HG02642 (cell line): ENCODE measurements at regions not wholly inside any gene's neighbourhood (a gene's known extent, or its start where the extent isn't known, plus 50 kb on each side); places are given as distances from the start of the nearest gene placed in this dataset.
"Not testable (repeated sequence)": the region's sequence is repeated elsewhere in the genome, so short reads cannot be mapped to it uniquely, and the experiment has no call there.

Experiments used
- ATAC-seq: cut with Tn5 transposase; IDR thresholded peaks from one replicate; pipeline ENCODE4 v1.9.1; 2021; ENCODE audit warnings: mild to moderate bottlenecking; ENCODE audit not compliant: unreplicated experiment, poor library complexity

- ATAC-seq: no peak
These were observed 150.7 kb upstream of the DLX2 start for GRCh38 chr2:172253190-172254052.

- ATAC-seq: no peak
These were observed 154.2 kb upstream of the DLX2 start for GRCh38 chr2:172256886-172257285.

GRCh38 chr2:172259827-172260226 is 157.1 kb upstream of the DLX2 start:
- ATAC-seq: no peak

DNA sequence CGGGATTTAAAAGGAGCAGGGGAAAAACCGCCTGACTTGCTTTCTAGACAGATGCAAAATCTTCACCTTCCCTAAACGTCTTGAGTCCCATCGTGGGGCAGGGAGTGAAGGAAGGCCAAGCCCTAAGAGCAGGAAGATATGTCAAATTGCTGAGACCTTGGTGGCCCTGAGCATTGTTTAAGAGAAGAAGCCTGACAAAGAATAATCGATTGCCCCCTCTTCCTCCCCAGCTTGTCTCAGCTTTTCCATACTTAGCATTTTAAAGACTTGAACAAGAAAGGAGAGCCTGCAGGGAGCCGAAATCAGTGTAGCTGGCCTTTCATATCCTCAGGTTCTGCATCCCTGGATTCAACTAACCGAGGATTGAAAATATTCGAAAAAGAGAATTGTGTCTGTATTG is 157.6 kb upstream of the DLX2 start:
- ATAC-seq: no peak

GRCh38 chr2:172261292-172261691 is 158.6 kb upstream of the DLX2 start:
- no peak for ATAC-seq

DNA sequence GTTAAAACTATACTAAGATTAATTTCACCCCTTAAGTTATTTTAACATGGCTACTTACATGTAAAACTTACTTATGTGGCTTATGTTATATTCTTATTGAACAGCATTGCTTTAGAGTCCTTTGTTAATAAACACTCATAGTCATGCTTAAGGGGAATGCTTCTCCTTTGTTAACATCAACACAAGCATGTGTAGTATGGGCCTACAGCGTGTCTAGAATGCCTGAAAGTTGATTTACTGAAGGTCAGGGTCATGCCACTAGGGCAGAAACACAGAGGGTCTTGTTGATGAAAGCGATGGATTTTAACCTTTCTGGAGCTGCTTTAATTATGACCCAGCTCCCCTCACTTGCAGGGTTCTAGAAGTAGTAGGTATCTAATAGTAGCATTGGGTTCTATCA is 159.8 kb upstream of the DLX2 start:
- no peak for ATAC-seq

DNA sequence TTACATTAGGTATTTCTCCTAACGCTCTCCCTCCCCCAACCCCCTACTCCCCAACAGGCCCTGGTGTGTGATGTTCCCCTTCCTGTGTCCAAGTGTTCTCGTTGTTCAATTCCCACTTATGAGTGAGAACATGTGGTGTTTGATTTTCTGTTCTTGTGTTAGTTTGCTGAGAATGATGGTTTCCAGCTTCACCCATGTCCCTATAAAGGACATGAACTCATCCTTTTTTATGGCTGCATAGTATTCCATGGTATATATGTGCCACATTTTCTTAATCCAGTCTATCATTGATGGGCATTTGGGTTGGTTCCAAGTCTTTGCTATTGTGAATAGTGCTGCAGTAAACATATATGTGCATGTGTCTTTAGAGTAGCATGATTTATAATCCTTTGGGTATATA is 162.1 kb upstream of the DLX2 start:
- not testable (repeated sequence) for ATAC-seq

DNA sequence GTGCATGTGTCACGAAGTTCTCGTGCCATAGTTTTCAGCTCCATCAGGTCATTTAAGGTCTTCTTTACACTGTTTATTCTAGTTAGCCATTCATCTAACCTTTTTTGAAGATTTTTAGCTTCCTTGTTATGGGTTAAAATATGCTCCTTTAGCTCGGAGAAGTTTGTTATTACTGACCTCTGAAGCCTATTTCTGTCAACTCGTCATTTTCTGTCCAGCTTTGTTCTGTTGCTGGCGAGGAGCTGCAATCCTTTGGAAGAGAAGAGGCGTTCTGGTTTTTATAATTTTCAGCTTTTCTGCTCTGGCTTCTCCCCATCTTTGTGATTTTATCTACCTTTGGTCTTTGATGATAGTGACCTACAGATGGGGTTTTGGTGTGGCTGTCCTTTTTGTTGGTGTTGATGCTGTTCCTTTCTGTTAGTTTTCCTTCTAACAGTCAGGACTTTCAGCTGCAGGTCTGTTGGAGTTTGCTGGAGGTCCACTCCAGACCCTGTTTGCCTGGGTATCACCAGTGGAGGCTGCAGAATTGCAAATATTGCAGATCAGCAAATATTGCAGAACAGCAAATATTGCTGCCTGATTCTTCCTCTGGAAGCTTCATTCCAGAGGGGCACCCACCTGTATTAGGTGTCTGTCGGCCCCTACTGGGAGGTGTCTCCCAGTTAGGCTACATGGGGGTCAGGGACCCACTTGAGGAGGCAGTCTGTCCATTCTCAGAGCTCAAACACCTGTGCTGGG is 157.7 kb upstream of the ITGA6 start:
- ATAC-seq: not testable (repeated sequence)

DNA sequence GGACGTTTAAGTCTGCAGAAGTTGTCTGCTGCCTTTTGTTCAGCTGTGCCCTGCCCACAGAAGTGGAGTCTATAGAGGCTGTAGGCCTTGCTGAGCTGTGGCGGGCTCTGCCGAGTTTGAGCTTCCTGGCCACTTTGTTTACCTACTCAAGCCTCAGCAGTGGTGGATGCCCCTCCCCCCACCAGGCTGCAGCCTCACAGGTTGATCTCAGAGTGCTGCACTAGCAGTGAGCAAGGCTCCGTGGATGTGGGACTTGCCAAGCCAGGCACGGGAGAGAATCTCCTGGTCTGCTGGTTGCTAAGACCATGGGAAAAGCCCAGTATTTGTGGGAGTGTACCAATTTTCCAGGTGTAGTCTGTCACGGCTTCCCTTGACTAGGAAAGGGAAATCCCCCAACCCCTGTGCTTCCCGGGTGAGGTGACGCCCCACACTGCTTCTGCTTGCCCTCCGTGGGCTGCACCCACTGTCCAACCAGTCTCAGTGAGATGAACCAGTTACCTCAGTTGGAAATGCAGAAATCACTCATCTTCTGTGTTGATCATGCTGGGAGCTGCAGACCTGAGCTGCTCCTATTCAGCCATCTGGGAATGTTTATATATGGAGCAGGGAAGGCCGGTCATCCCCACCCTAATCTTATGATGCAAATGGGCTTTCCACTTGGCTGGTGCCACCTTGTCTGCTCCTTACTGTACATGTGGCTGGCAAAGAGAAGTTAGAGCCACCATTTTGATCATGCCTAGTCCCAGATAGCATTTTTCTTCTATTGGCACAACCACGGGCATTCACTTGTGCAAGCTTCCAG is 156.9 kb upstream of the ITGA6 start:
- ATAC-seq: no peak

DNA sequence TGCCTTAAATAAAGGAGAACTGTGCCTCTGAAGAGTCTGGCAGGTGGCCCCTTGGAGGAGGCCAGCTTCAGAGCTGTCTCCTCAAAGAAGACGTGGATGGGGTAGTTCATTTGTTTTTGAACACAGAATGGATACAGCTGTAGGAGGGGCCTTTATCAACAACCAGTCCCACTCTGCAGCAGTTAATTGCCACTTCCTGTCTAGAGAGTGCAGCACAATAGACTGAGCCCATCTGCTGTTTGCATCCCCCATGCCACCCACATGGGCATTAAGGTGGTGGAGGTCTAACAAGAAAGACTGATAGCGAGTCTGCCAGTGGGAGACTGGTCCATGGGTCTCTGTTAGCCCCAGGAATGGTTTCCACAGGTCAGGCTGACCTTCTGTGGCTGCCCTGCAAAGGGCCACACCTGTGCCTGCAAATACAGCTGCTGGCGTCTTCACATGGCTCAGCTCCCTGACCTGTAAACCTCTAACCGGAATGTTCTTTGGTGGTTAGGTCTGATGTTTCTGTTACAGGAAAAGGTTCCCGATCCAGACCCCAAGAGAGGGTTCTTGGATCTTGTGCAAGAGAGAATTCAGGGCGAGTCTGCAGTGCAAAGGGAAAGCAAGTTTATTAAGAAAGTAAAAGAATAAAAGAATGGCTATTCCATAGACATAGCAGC is 153.3 kb upstream of the ITGA6 start:
- ATAC-seq: no peak

DNA sequence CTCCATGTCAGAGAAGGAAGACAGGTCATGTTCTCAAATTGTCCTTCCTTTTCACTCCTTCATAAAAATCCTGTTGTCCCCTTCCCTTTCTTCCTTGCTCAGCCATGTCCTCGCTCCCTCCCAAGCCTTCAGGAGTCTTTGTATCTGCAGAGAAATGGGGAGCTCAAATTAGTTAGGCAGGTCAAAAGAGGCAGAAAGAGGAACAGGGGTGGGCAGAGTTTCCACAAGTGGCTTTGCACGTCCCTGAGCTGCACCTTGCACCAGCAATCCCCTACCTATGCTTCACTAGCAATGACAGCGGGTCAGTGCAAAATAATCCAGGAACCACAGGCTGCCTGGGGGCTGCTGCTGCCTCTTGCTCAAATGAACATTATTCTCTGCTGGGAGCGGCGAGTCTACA is 152.1 kb upstream of the ITGA6 start:
- ATAC-seq: no peak

DNA sequence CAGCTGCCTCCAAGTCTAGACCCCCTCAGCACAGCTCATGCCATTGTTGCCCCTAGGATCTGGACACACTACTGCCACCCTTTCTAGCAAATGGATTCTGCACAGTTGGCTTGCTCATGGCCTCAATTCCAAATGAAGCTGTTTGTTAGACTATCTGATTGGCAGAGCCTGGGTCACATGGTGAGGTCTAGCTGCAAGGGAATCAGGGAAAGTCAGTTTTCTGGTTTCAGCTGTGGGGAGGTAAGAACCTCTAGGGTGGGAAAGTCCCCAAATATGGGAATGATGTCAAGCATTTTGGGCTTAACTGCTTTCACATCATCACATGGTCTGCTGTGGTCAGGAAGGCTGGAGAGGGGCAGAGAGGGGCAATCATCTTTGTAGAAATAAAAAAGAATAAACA is 150.4 kb upstream of the ITGA6 start:
- ATAC-seq: no peak

- ATAC-seq: no peak
These were observed 148.7 kb upstream of the ITGA6 start for GRCh38 chr2:172278667-172279066.

DNA sequence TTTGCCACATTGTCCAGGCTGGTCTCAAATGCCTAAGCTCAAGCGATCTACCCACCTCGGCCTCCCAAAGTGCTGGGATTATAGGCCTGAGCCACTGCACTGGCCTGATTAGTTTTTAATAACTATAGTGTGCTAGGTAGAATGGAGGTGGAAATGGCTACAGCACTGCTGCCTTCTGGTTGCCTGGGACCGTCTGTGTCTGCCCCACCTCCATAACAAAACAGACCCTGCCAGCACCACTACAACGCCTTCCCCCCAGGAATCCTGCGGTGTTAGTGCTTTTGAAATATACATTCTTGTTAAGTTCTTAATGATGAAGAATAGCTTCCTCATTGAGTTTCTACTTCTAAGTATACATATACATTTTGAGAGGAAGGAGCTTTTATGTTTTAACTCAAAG is 148.2 kb upstream of the ITGA6 start:
- no peak for ATAC-seq

- no peak for ATAC-seq
These were observed 147.6 kb upstream of the ITGA6 start for GRCh38 chr2:172279813-172280212.

GRCh38 chr2:172280571-172281361 is 146.6 kb upstream of the ITGA6 start:
- no peak for ATAC-seq

DNA sequence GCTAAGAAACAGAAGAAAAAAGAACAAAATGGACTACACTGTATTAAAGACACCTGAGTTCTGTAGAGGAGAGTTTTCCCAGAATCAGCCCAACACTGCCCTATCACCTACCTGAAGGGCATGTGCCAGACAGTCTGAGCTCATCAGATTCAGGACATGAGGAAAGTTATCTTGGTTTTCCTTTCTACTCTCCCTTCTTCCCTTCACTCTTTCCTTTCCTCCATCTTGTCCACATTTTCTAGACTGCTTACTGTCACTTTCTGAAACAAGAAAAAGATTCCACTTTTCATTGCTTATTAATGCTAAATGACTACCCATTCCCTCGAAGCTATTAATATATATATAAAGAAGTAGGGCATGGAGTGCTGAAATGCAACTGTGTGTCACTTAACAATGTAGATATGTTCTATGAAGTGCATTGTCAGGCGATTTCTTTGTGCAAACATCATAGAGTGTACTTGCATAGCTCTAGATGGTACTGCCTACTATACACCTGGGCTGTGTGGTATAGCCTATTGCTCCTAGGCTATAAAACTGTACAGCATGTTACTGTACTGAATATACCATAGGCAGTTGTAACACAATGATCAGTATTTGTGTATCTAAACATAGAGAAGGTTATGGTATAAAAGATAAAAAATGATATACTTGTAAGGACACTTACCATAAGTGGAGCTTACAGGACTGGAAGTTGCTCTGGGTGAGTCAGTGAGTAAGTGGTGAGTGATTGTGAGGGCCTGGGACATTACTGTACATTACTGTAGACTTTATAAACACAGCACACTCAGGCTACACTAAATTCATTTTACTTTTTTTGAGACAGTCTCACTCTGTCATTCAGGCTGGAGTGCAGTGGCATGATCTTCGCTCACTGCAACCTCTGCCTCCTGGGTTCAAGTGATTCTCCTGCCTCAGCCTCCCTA is 145.5 kb upstream of the ITGA6 start:
- ATAC-seq: no peak

DNA sequence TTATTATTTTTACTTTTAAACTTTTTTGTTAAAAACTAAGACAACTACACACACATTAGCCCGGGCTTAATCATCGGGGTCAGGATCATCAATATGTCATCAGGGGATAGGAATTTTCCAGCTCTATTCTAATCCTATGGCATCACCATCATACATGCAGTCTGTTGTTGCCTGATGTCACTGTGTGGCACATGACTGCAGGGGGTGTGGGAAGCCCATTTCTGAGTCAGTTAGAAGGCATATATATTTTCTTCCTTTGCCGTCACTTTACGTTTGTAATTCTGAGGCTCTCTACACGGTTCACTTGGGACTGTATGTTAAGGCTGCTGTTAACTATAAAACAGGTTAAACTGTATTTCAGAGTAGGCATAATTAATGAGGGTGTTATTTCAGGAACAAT is 144.4 kb upstream of the ITGA6 start:
- no peak for ATAC-seq

DNA sequence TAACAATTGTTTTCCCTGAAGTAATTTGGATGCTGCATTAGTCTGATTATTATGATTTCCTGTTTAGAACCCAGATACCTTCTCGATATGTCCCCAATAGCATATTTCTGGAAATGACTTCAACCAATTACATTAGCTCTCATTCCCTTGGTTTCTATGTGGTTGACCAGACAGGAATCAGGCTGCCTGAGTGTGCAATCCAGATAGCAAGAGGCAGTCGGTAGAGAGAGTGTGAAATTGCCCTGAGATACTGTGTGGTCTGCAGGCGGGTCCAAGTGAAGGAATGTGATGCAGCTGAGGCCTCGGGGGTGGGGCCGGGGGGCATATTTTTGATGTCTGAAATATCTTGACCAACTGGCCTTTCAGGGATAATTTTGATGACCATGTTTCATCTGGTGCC is 143.9 kb upstream of the ITGA6 start:
- ATAC-seq: no peak
